Activated T-cell treated with anti-CD3 and anti-CD28 coated beads, Interleukin-2, amount 50 U/mL, for 72 hours (primary cell): ENCODE measurements at regions not wholly inside any gene's neighbourhood (a gene's known extent, or its start where the extent isn't known, plus 50 kb on each side); places are given as distances from the start of the nearest gene placed in this dataset.
"Not testable (repeated sequence)": the region's sequence is repeated elsewhere in the genome, so short reads cannot be mapped to it uniquely, and the experiment has no call there.

Source experiments
- ATAC-seq, 2 donors: fragments of 150-1000 bp; cut with Tn5 transposase; replicated peaks in 1 of 2; 2 replicates each; pipeline ENCODE4 v1.10.0; 2021; ENCODE audit warnings: moderate library complexity in 2 of 2, mild to moderate bottlenecking in 1 of 2
- DNase-seq, 2 donors: peaks; one replicate each; pipeline ENCODE4 v3.0.0; 2021 to 2022; ENCODE audit warnings: mixed read lengths in 1 of 2
- H3K27ac Mint-ChIP-seq: one replicate; pipeline ENCODE4 v1.8.0; 2022; ENCODE audit warnings: mild to moderate bottlenecking, moderate library complexity, mixed read lengths
- H3K27me3 Mint-ChIP-seq: one replicate; pipeline ENCODE4 v1.8.0; 2022; ENCODE audit warnings: low read depth, mixed read lengths
- H3K36me3 Mint-ChIP-seq, 2 donors: one replicate each; pipeline ENCODE4 v1.8.0; 2022; ENCODE audit warnings: mixed read lengths in 2 of 2, mild to moderate bottlenecking in 1 of 2; ENCODE audit not compliant: insufficient read depth in 2 of 2
- H3K4me1 Mint-ChIP-seq: one replicate; pipeline ENCODE4 v1.8.0; 2022; ENCODE audit warnings: low read depth, mixed read lengths
- H3K4me3 Mint-ChIP-seq, 2 donors: one replicate each; pipeline ENCODE4 v1.8.0; 2022; ENCODE audit warnings: mild to moderate bottlenecking in 2 of 2, mixed read lengths in 2 of 2, moderate library complexity in 2 of 2
- H3K9me3 Mint-ChIP-seq, 2 donors: one replicate each; pipeline ENCODE4 v1.8.0; 2022; ENCODE audit warnings: mixed read lengths in 2 of 2

DNA sequence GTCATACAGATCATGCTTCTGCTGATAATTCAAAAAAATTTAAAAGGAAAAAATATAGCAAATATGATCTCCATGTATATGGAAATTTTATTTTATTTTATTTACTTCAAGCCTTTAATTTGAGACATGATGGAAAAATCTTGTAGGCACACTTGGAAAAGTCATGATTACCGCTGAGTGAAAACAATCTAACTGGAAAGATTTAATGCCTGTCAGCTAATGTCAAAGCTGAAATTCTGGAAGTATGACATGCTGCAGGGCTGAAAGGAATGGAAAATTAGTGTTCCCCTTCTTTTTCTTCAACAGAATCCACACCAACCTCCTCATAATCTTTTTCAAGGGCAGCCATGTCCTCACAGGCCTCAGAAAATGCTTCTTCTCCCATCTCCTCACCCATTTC lies 58.2 kb downstream of the RPRM start:
- Mint-ChIP-seq H3K4me1 (no peaks in the 10 kb centered on the region), H3K9me3 (peaks cover 0 to 2% of the 10 kb centered on the region in 2 donors), H3K36me3 (peaks cover 0 to 1% of the 10 kb centered on the region in 2 donors)

DNA sequence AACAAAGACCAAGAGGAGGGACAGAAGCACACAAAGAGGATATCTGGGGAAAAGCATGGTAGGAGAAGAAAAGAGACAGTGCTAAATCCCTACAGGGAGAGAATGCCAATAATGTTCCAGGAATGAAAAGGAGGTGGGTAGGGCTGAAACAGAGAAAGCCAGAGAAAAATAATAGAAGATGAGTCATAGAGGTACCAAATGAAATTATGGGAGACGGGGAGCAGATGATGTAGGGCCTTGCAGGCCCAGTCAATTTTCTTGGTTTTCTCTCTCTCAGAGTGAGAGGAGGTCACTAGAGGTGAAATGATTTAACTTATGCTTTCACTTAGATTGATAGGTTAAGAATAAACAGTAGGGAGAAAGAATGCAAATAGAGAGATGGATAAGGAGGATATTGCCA lies 61.5 kb downstream of the RPRM start:
- no peak for DNase-seq
- ATAC-seq: no peak
- H3K9me3 Mint-ChIP-seq: peaks cover 0 to 2% of the 10 kb centered on the region in 2 donors
- no peak overlapping the region for H3K27ac Mint-ChIP-seq
- H3K36me3 Mint-ChIP-seq: peaks cover 0 to under 1% of the 10 kb centered on the region in 2 donors
- no peaks in the 10 kb centered on the region for H3K4me1 Mint-ChIP-seq
- H3K27me3 Mint-ChIP-seq: peaks cover 5% of the 10 kb centered on the region
- no peak overlapping the region for H3K4me3 Mint-ChIP-seq

More for the DNA sequence above, 58.2 kb downstream of the RPRM start:
- DNase-seq (no peak), ATAC-seq (no peak)
- H3K4me3 Mint-ChIP-seq: no peak overlapping the region
- no peak overlapping the region for H3K27ac Mint-ChIP-seq
- H3K27me3 Mint-ChIP-seq: peaks cover 5% of the 10 kb centered on the region

DNA sequence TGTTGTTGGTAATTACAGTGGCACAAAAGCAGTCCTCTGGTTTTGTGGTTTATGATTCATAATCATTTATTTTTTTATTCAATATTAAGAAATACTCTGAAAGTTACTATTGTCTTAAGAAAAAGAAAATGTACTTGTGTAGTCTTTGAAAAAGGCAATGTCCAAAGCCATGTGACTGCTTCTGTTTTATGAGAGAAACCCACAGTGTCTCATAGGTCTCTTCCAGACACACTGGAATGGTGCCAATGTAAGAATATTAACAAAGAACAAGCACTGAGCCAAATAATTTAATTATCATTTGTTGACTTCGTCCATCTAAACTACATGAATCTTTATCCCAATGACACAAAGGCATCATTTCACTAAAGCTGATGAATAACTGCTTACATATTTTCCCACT lies 62.5 kb downstream of the RPRM start:
- Mint-ChIP-seq H3K27ac (no peak overlapping the region), H3K4me1 (no peaks in the 10 kb centered on the region), H3K9me3 (peaks cover 0 to 2% of the 10 kb centered on the region in 2 donors), H3K4me3 (no peak overlapping the region), H3K27me3 (peaks cover 5% of the 10 kb centered on the region), H3K36me3 (no peaks in the 10 kb centered on the region)
- ATAC-seq (no peak), DNase-seq (no peak)

DNA sequence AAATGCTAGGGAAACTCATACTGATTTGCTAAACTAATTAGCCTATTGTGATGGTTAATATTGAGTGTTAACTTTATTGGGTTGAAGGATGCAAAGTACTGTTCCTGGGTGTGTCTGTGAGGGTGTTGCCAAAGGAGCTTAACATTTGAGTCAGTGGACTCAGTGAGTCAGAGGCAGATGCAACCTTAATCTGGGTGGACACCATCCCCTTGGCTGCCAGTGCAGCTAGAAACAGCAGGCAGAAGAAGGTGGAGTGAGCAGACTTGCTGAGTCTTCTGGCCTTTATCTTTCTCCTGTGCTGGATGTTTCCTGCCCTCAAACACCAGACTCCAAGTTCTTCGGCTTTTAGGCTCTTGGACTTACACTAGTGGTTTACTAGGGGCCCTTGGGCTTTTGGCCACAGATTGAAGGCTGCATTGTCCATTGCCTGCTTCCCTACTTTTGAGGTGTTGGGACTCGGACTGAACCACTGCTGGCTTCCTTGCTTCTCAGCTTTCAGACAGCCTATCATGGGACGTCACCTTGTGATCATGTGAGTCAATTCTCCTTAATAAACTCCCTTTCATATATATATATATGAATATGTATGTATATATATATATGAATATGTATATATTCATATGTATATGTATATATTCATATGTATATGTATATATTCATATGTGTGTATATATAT lies 69.7 kb downstream of the RPRM start:
- Mint-ChIP-seq H3K27me3 (no peaks in the 10 kb centered on the region), H3K27ac (no peak overlapping the region), H3K4me3 (no peak overlapping the region), H3K36me3 (no peaks in the 10 kb centered on the region), H3K9me3 (no peaks in the 10 kb centered on the region), H3K4me1 (no peaks in the 10 kb centered on the region)
- DNase-seq (no peak), ATAC-seq (no peak)

DNA sequence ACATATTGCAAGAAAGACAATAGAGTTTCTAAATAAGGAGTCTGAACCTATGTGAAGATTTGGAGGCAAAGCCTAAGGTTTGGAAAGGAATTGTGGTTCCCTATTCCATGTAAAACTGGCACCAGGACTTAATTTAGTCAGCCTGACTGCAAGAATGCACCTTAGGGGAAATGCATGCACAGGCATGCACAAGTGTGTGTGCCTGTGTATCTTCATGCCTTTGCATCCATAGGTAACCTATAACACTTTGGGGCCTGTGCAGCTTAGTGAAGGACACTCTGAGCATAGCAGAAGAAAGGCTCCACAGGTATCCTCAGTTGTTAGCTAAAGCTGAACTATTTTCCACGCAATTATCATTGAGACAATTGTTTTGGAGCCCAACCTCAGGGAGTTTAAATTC lies 73.4 kb downstream of the RPRM start:
- ATAC-seq: no peak
- Mint-ChIP-seq H3K27me3 (no peaks in the 10 kb centered on the region), H3K4me3 (no peak overlapping the region), H3K36me3 (no peaks in the 10 kb centered on the region), H3K4me1 (no peaks in the 10 kb centered on the region), H3K9me3 (no peaks in the 10 kb centered on the region), H3K27ac (no peak overlapping the region)
- DNase-seq: no peak

DNA sequence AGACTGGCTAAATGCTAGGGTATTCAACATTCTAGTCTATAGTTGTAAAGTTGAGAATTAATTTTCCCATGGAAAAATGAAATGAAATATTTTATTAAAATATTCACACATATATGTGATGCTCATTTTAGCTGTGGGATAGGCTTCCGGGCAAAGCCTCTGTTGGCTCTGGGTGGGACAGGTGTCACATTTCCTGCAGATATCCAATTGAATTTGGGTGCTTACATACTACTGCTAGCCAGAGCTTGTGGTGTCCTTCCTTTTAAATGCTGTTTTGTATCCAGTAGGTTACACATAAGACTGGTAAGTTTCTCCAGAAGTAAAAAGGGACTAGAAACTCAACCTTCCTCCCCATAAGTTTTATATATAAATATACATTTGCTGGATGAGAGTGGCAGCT lies 73.8 kb downstream of the RPRM start:
- Mint-ChIP-seq H3K9me3 (no peaks in the 10 kb centered on the region), H3K4me1 (no peaks in the 10 kb centered on the region), H3K27ac (no peak overlapping the region), H3K4me3 (no peak overlapping the region), H3K27me3 (no peaks in the 10 kb centered on the region), H3K36me3 (no peaks in the 10 kb centered on the region)
- DNase-seq (no peak), ATAC-seq (no peak)

DNA sequence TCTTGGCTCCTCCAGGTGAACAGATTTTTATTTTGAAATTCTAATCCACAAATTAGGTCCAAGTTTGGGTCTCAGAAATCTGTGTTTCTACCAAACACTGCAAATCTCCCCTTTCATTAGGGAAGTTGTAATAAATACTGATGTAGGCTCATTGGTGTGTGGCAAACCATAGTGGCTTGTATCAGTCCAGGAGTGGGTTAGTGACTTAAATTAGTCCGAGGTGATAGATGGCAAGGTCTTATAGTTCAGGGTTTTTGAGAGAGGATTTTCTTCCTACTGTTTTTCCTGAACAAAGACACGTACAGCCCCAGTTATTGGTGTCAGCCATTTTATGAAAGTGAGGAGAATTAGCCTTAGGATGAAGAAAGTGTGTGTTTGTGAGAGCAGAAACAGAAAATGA lies 74.6 kb downstream of the RPRM start:
- ATAC-seq: no peak
- H3K9me3 Mint-ChIP-seq: peaks cover 0 to 2% of the 10 kb centered on the region in 2 donors
- H3K36me3 Mint-ChIP-seq: no peaks in the 10 kb centered on the region
- DNase-seq: no peak
- no peaks in the 10 kb centered on the region for H3K4me1 Mint-ChIP-seq
- H3K27me3 Mint-ChIP-seq: no peaks in the 10 kb centered on the region
- no peak overlapping the region for H3K27ac Mint-ChIP-seq
- no peak overlapping the region for H3K4me3 Mint-ChIP-seq

DNA sequence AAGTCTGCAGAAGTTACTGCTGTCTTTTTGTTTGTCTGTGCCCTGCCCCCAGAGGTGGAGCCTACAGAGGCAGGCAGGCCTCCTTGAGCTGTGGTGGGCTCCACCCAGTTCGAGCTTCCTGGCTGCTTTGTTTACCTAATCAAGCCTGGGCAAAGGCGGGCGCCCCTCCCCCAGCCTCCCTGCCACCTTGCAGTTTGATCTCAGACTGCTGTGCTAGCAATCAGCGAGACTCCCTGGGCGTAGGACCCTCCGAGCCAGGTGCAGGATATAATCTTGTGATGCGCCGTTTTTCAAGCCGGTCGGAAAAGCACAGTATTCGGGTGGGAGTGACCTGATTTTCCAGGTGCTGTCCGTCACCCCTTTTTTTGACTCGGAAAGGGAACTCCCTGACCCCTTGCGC lies 75.2 kb downstream of the RPRM start:
- DNase-seq, H3K27me3 Mint-ChIP-seq, H3K4me3 Mint-ChIP-seq, H3K4me1 Mint-ChIP-seq, ATAC-seq, H3K27ac Mint-ChIP-seq, H3K9me3 Mint-ChIP-seq, H3K36me3 Mint-ChIP-seq: not testable (repeated sequence)

DNA sequence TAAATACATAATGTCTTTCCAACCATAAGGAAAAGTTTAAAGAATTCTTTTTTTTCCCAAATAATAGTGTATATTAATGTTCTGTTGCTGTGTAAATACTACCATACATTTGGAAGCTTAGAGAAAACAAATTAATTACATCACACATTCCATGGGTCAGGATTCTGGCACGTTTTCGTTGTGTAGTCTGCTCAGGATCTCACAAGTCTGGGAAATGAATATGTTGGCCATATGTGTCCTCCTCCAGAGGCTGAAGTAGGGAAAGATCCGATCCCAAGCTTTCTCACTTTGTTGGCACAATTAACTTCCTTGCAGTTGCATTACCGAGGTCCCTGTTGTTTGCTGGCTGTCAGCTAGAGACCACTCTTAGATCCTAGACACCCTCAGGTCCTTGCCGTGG lies 83.9 kb downstream of the RPRM start:
- no peak for ATAC-seq
- Mint-ChIP-seq H3K4me1 (no peaks in the 10 kb centered on the region), H3K4me3 (no peak overlapping the region), H3K36me3 (no peaks in the 10 kb centered on the region), H3K9me3 (peaks cover 0 to 2% of the 10 kb centered on the region in 2 donors), H3K27ac (no peak overlapping the region), H3K27me3 (no peaks in the 10 kb centered on the region)
- no peak for DNase-seq

DNA sequence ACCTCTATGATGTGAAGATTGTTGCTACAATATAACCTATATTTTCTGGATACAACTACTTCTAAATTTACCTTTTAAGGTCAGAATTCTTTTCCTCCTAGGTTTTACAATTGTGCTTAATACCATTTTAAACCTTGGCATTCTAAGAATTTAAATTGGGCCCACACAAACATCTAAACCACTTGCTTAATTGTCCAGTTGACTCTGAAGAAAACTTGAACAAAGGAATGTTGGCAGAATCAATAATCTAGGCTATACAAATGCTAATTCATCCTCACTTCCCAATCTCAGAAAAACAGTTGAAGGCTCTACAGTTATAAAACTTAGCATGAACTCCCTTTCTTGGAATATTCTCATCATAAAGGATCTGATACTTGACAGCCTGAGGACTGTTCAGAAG lies 84.3 kb downstream of the RPRM start:
- no peaks in the 10 kb centered on the region for H3K4me1 Mint-ChIP-seq
- no peak overlapping the region for H3K27ac Mint-ChIP-seq
- no peaks in the 10 kb centered on the region for H3K27me3 Mint-ChIP-seq
- no peaks in the 10 kb centered on the region for H3K36me3 Mint-ChIP-seq
- H3K4me3 Mint-ChIP-seq: no peak overlapping the region
- DNase-seq (no peak), ATAC-seq (no peak)
- peaks cover 0 to 2% of the 10 kb centered on the region in 2 donors for H3K9me3 Mint-ChIP-seq

DNA sequence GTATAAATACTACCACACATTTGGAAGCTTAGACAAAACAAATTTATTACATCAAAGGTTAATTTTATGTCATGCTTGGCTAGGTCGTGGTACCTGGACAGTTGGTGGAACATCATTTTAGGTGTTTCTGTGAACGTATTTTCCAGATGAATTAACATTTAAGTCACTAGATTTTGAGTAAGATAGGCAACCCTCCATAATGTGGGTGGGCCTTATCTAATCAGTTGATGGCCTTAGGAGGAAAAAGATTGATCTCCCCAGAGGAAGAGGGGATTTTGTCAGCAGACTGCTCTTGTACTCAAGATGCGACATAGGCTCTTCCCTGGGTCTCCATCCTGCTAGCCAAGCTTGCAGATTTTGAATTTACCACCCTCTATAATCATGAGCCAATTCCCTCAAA lies 85.0 kb downstream of the RPRM start:
- ATAC-seq (no peak), DNase-seq (no peak)
- Mint-ChIP-seq H3K27ac (no peak overlapping the region), H3K9me3 (no peaks in the 10 kb centered on the region), H3K4me1 (no peaks in the 10 kb centered on the region), H3K4me3 (no peak overlapping the region), H3K27me3 (no peaks in the 10 kb centered on the region), H3K36me3 (no peaks in the 10 kb centered on the region)

DNA sequence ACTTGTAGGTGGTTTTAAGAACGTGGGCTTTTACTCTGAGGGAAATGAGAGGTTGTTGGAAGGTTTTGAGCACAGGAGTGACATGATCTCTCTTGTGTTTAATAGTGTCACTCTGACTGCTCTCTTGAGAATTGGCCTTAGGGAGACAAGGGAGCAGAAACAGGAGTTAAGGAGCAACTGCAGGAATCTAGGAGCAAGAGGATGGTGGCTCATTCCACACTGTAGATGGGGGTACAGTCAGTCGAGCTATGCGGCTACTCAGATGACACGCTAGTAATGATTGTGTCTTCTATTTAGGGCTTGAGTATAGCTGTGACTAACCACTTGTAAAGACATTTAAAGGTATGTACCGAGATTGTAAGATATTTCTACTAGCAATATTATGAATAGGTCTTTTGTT lies 87.4 kb downstream of the RPRM start:
- H3K4me1 Mint-ChIP-seq: no peaks in the 10 kb centered on the region
- no peak overlapping the region for H3K4me3 Mint-ChIP-seq
- no peak overlapping the region for H3K27ac Mint-ChIP-seq
- no peaks in the 10 kb centered on the region for H3K27me3 Mint-ChIP-seq
- no peaks in the 10 kb centered on the region for H3K36me3 Mint-ChIP-seq
- no peak for ATAC-seq
- no peaks in the 10 kb centered on the region for H3K9me3 Mint-ChIP-seq
- no peak for DNase-seq

DNA sequence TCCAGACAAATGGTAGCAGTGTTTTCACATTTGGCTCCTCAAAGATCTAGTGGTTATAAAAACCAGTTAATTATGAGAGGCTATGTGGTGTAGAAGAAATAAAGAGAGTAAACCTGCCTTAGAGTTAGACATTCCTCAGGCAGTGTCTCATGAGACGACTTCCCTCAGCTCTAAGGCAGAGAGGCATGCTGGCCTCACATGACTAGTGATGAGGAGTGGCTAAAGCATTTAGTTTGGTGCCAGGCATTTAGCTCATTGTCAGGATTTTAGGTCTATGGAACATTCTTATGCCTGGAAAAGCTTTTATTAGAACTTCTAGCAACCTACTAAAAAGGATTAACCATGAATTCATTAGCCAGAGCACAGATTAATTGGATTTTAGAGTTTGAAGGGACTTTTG lies 90.3 kb downstream of the RPRM start:
- Mint-ChIP-seq H3K9me3 (peaks cover 2 to 4% of the 10 kb centered on the region in 2 donors), H3K36me3 (no peaks in the 10 kb centered on the region), H3K27ac (no peak overlapping the region), H3K27me3 (no peaks in the 10 kb centered on the region), H3K4me3 (no peak overlapping the region), H3K4me1 (no peaks in the 10 kb centered on the region)
- no peak for DNase-seq
- no peak for ATAC-seq

DNA sequence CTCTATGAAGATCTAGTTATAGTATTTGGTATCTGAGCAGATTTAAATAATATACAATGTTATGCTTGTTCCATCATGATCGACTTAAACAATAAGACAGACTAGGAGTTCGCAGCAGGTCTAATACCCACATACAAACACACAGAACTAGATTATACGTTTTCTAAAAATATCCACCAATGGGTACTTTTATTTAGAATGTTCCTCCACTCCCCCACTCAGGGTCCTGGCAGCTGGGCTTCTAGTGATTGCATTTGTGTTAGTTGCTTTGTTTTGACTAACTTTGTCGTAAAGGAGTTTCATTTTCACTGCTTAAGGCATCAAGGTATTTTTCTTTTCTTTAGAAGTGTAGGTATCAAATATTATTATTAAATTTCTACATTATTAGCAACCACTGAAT lies 91.4 kb downstream of the RPRM start:
- Mint-ChIP-seq H3K4me3 (no peak overlapping the region), H3K36me3 (no peaks in the 10 kb centered on the region), H3K27ac (no peak overlapping the region), H3K9me3 (peaks cover 2 to 4% of the 10 kb centered on the region in 2 donors), H3K27me3 (no peaks in the 10 kb centered on the region), H3K4me1 (no peaks in the 10 kb centered on the region)
- ATAC-seq (no peak), DNase-seq (no peak)
